ENCODE measurements at regions not wholly inside any gene's neighbourhood (a gene's known extent, or its start where the extent isn't known, plus 50 kb on each side); places are given as distances from the start of the nearest gene placed in this dataset.
"Not testable (repeated sequence)": the region's sequence is repeated elsewhere in the genome, so short reads cannot be mapped to it uniquely, and the experiment has no call there.

- no peak for DNase-seq
Measured at GRCh38 chr11:95434489-95435057, 203.6 kb upstream of the SESN3 start.

GRCh38 chr11:95434009-95434408 is 203.0 kb upstream of the SESN3 start:
- DNase-seq: no peak

DNA sequence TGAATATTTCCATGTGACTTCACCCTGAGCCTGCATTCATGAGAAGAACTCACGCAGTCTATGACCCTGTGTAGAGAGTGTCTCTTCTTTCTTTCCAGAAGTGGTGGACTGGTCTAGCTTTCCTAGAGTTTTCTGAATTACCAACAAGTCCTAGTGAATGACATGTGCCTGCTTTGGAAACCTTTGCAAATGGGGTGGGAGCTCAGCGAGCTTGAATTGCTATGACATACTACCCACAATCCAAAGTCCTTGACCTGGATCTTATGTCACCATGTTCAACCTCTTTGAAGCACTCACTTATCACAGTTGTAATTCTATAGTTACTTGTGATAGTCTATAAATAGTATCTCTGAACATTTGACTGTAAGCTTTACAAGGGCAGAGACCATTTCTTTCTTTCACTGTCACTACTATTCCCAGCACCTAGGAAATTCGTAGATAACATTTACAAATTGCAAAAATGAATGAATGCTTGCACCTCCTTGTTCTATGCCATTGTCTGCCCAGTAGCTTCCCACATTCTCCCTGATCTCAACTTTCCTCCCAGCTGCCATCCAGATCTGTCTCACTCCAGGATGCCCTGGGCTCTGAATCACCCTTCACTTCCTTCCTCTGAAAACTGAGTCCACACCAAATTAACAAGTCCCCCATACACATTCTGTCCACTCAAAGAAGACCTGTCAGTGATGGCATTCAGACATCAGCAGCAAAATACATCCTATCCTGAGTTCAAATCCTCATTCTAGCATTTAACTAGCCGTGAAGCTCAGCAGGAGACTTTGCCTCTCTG is 201.9 kb upstream of the SESN3 start:
- DNase-seq: no peak

- no peak for DNase-seq
Measured at GRCh38 chr11:95429376-95429907, 198.4 kb upstream of the SESN3 start.

DNA sequence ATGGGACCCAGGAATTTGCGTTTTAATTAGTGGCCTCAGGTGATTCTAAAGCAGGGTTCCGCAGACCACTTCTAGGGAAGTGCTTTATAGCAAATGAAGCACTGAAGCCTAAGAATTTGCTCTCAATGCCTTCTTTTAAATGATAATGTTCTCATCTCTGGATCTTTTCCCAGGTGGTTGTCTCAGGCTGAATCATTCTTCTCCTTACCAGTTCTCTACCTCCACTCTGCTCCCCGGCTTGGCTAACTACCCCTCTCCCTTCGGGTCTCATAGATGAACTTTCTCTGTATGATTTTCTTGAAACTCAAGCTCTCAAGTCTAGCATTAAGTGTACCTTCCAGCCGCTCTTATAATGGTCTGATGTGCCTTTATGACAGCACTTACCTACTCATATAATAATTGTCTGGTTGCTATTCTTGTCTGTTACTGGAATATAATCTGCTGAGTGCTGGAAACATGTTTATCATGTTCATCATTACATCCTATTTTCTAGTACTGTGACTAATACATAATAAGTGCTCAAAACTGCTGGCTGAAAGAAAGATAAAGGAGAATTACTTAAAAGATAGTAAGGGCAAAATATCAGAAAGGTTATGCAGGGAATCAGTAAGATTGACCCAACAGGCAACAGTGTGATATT is 195.9 kb upstream of the SESN3 start:
- DNase-seq: no peak

- no peak for DNase-seq
Measured at GRCh38 chr11:95419915-95420314, 188.9 kb upstream of the SESN3 start.

DNA sequence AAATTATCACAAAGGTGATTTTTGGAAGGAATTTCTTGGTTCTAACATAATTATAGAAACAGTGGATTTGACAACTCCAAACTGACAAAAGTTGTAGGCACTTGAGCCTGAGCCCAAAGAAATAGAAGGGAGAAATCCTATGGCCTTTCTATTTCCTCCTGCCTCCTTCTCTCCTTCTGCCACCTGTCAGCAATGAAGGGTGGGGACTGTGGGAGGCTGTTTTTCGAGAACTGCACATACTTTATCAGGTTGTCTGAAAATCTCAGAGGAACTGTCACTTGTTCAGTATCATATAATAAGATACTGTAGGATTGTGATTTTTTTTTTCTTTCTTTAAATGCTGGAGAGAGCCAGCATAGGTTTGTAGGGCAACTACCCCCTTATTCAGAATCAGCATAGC is 187.9 kb upstream of the SESN3 start:
- DNase-seq: no peak

DNA sequence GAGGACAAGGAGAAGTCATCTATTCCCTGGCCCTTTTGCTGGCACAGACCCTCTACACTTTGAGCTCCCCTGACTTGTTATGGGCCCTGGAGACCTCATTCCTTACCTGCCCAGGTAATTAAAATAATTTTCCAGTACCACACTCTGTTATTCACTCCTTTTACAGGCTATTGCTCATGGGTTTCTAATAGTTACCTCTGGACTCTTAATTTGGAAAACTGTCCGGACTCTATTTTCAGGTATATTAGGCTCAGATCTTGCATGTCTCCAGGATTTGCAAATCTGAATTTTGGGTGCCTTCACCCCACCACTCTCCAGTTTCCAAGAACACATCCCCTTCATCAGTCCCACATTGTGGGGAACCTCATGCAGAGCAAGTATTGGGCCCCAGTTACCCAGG is 186.8 kb upstream of the SESN3 start:
- DNase-seq: no peak

DNA sequence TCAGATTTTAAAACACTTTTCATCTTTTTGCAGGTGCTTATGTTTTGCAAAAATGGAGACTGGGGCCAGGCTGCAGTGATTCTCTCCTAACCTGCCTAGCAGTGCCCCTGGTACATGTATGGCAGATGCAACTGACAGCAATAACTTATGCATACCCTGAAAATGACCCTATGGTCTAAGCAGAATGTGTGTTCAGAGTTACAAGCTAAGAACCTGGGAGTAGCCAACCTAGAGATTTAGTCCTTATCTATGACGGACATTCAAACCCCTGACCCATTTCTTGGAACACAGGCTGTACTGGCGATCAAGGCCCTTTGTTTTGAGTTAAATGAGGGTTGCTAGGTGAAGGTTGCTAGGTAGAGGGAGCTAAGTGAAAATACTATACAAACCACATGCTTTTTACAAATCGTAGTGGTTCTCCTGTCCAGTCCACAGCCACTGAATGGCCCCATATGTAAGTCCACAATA is 184.9 kb upstream of the SESN3 start:
- DNase-seq: no peak

DNA sequence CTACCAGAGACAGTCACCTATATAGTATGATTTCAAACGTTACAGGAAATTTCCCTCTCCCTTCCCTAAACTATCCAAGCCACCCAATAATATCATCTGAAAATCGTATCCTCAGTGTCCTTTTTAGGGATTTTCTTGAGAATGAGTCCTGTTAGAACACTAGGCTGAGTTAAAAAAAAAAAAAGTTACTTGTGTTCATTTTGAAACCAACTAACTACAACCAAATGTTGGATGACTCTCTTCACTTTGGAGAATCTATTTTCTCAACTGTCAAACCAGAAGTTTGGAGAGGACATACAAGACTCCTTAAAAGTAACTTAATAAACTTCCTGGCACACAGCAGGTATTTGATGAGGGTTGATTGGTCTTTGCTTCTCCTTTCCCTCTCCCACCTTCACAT is 183.2 kb upstream of the SESN3 start:
- DNase-seq: no peak

- DNase-seq: no peak
Measured at GRCh38 chr11:95413761-95414160, 182.8 kb upstream of the SESN3 start.

DNA sequence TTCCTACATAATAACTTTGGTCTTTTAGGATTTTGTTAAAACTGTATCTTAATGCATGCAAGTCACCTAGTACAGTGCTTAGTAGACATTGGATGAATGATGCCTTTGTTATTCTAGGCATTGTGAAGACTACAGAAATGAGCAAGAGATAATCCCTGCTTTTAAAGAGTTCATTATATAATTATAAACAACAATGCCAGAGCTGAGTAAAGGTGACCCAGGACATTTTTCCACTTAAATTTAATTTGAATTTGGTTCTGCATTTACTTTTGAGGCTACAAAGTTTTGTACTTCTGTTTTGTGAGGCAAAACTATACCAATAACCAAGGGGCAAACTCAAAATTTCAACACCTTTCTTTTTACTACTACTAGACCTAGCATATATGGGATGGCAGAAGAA is 182.0 kb upstream of the SESN3 start:
- no peak for DNase-seq

DNA sequence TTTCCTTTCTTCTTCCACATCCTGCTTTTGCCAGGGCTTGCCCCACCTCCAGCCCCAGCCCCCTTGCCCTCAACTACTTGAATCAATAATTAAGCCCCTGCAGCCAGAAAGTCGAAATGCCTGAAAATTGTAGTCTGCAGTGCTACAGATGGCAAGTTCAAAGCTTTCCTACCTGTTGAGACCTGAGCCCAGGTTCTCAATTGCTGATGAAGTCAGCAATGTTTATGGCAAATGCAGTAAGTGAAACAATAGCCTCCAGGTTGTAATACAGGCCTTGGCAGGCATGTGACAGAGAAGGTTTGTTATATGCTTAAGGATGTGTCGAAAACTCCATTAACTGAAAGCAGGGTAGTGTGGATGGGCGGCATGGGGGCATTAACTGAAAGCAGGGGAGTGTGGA is 181.1 kb upstream of the SESN3 start:
- peak; percentile 16 for DNase-seq

DNA sequence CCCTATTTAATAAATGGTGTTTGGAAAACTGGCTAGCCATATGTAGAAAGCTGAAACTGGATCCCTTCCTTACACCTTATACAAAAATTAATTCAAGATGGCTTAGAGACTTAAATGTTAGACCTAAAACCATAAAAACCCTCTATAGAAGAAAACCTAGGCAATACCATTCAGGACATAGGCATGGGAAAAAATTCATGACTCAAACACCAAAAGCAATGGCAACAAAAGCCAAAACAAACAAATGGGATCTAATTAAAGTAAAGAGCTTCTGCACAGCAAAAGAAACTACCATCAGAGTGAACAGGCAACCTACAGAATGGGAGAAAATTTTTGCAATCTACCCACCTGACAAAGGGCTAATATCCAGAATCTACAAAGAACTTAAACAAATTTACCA is 179.7 kb upstream of the SESN3 start:
- DNase-seq: not testable (repeated sequence)

DNA sequence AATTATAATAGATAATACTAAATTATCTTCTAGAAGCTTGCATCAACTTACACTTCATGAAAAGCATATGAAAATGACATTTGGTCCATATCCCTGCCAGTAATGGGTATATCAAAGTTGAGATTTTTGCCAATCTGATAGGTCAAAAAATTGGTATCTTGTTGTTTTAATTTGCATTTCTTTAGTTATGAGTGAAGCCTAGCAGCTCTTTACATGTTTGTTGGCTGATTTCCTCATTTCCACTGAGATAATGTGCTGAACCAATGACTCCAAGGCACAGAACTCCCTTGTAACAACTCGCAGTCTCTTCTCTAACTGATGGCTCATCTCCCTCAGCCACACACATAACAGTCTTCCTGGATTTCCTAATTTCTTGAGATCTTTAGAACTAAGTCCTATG is 175.3 kb upstream of the SESN3 start:
- DNase-seq: no peak

DNA sequence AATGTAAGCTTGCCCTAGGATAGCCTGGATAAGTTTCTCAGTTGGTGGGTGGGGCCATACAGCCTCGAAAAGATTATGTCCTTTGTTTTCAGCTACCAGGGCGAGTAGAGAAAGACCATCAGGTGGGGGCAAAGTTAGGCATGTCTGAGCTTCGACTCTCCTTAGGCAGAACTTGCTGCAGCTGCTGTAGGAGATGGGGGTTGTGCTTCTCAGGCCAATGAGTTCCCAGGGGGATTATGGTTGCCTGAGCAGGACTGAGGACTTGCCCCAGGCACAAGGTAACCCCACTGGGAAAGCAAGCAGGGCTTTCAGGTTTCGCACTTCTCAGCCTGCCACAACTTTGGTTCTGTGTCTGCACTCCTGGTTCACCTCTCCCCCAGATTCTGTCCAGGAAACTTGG is 173.4 kb upstream of the SESN3 start:
- no peak for DNase-seq

DNA sequence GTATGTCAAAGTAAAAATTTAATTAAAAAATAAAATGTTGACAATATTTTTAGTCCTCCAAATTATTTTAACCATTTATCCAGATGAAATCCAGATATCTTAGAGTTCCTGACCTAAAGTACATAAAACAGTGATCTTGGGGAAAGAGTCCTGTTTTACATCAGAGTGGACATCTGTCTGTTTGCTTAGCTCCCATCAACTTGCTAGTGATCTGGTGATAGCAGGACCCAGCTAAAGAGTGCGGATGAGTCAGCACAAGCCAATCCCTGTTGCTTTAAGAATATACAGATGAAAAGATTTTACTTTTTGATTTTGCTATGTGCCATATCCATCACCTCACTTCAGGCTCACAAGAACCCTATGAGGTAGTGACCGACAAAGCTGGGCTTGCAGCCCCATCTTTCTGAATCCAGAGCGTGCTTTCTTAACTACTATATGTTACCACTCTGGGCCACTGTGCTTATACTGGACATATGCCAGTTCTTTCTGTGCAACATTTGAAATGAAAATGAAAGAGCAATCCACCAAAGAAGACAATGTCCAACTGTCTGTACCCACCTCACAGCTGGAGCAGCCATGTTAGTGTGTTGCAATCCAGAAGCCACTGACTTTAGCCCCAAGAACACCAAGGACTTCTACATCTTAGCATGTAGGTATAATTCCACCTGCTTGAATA is 167.6 kb upstream of the SESN3 start:
- no peak for DNase-seq

DNA sequence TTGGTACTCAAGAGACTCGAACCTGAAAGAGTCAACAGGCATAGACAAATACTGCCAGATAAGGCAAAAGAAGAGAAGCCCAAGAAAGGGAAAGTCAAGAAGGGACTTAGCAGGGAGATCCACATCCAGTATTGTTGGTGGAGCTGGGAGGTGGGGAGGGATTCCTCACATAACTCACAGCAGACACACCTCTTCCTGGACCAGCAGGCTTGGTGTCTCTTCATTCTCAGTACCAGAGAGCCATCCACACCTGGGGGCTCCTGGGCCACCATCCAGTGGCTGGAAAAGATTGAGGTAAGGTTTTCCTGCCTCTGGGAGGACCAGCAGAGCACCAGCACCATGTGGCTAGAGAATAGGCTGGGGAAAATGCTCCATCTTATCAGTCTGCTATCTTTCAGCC is 161.6 kb upstream of the SESN3 start:
- DNase-seq: no peak

GRCh38 chr11:95389427-95389826 is 158.4 kb upstream of the SESN3 start:
- DNase-seq: no peak

GRCh38 chr11:95388086-95388485 is 157.1 kb upstream of the SESN3 start:
- DNase-seq: no peak

- no peak for DNase-seq
Measured at GRCh38 chr11:95387325-95387724, 156.3 kb upstream of the SESN3 start.

DNA sequence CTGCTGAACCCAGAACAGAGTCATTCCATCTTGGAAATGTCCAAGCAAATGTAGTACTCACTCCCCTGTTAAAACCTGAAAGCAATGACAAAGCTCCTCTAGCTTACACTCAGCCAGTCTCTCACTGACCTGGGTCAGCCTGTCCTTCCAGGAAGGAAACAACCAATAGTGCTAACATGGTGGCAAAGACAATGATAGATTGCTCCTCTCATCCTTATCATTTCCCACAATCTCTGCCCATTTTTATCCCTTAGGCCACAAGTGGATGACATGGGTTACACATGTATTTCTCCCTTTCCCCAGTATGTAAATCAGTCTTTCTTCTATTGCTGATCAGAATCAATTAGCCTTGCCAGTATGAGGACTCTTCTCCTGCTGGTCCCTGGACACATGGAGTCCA is 154.6 kb upstream of the SESN3 start:
- DNase-seq: no peak

DNA sequence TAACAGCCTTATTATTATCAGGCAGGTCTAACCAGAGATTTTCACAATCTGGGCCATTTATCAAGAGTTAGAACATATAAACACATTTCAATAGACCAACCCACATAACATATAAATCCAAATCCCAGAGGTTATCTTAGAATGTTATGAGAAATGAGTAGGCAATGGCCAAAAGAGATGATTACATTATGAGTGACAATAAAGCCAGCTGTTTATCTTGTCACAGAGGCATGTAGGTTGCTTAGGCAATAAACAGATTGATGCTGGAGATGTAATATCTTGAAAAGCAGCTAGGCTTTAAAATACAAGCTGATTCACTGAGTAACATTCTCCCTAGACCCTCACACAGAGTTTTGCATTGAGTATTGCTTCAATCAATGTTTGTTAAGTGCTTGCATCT is 148.5 kb upstream of the SESN3 start:
- DNase-seq: peak; percentile 41

All from skin of body (tissue), 1 donor.